SJSA1 (cell line): ENCODE measurements at regions not wholly inside any gene's neighbourhood (a gene's known extent, or its start where the extent isn't known, plus 50 kb on each side); places are given as distances from the start of the nearest gene placed in this dataset.

Source experiments
- DNase-seq, 2 experiments: peaks; one replicate each; pipeline ENCODE4 v3.0.0-alpha.2; 2015 to 2020; ENCODE audit warnings: low spot score in 2 of 2, low read depth in 1 of 2
- H3K27ac ChIP-seq: fragments of 250-450 bp; sonication (Bioruptor Pico); 2 replicates; pipeline ENCODE4 v1.5.1; 2020; ENCODE audit warnings: mild to moderate bottlenecking, moderate library complexity
- H3K27me3 ChIP-seq: fragments of 250-450 bp; sonication (Bioruptor Pico); replicated peaks from 2 replicates; pipeline ENCODE4 v1.5.1; 2020; ENCODE audit warnings: mild to moderate bottlenecking, moderate library complexity
- H3K36me3 ChIP-seq: fragments of 250-450 bp; sonication (Bioruptor Pico); 2 replicates; pipeline ENCODE4 v1.5.1; 2020; ENCODE audit warnings: mild to moderate bottlenecking
- H3K4me1 ChIP-seq: fragments of 250-450 bp; sonication (Bioruptor Pico); replicated peaks from 2 replicates; pipeline ENCODE4 v1.6.1; 2021; ENCODE audit warnings: mild to moderate bottlenecking
- H3K4me3 ChIP-seq: fragments of 250-450 bp; sonication (Bioruptor Pico); 2 replicates; pipeline ENCODE4 v1.5.1; 2020; ENCODE audit warnings: mild to moderate bottlenecking
- H3K9me3 ChIP-seq: fragments of 250-450 bp; sonication (Bioruptor Pico); replicated peaks from 2 replicates; pipeline ENCODE4 v1.5.1; 2020; ENCODE audit warnings: mild to moderate bottlenecking

DNA sequence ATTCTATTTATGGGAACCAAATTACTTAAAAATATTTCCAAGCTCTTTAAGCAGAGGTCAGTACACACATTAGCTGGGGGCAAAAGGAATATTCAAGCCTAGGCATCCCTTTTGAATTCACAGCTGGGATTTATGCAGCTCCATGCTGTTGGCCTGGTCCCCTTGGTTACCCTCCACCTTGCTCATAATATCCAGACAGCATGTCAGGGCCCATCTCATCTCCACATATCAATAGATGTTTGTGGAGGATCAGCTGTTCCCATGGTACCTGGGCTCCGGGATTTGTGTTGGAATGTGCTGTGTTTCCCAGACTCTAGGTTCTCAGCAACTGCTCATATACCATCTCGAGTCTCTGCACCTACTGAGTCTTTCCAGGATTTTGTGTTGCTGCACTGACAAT lies 534.8 kb downstream of the BMP2 start:
- Histone ChIP-seq H3K4me3 (no peak overlapping the region), H3K27ac (no peak overlapping the region), H3K36me3 (no peaks in the 10 kb centered on the region), H3K9me3 (no peaks in the 10 kb centered on the region), H3K4me1 (no peaks in the 10 kb centered on the region), H3K27me3 (no peaks in the 10 kb centered on the region)
- DNase-seq, result no peak

DNA sequence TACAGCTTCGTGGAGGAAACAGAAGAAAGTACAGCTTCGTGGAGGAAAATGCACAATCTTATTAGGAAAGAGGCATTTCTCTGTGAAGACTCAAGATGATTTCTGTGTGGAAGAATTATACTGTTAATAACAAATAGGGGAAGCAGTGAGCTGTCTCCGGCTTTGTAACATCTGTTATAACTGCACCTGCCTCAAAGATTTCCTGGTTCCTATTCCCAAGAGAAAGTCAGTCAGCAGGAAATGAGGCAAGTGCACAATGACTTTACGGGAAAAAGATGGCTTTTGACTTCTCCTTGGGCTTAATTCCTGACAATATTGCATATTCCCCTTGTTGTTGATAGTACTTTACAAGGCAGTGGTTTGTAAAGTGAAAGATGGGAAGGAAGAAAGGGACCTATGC lies 538.5 kb downstream of the BMP2 start:
- no peak for DNase-seq

DNA sequence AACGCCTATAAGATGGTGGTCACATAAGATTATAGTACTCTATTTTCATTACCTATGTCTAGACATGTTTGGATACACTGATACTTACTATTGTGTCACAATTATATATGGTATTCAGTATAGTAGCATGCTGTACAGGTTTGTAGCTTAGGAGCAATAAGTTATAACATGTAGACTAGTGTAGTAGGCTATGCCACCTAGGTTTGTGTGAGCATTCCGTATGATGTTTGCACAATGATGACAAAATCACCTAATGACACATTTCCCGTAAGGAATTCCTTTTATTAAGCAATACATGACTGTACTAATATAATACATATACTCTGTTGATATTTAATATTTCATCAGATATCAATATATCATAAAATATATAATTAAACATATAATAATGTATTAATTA lies 540.7 kb downstream of the BMP2 start:
- no peak overlapping the region for H3K27ac ChIP-seq
- H3K36me3 ChIP-seq, result no peaks in the 10 kb centered on the region
- H3K4me3 ChIP-seq, result no peak overlapping the region
- no peaks in the 10 kb centered on the region for H3K9me3 ChIP-seq
- no peaks in the 10 kb centered on the region for H3K27me3 ChIP-seq
- no peaks in the 10 kb centered on the region for H3K4me1 ChIP-seq
- no peak for DNase-seq

More for the DNA sequence above, 538.5 kb downstream of the BMP2 start:
- no peaks in the 10 kb centered on the region for H3K36me3 ChIP-seq
- H3K4me3 ChIP-seq, result no peak overlapping the region
- H3K27me3 ChIP-seq, result no peaks in the 10 kb centered on the region
- H3K4me1 ChIP-seq, result no peaks in the 10 kb centered on the region
- no peaks in the 10 kb centered on the region for H3K9me3 ChIP-seq
- H3K27ac ChIP-seq, result no peak overlapping the region

DNA sequence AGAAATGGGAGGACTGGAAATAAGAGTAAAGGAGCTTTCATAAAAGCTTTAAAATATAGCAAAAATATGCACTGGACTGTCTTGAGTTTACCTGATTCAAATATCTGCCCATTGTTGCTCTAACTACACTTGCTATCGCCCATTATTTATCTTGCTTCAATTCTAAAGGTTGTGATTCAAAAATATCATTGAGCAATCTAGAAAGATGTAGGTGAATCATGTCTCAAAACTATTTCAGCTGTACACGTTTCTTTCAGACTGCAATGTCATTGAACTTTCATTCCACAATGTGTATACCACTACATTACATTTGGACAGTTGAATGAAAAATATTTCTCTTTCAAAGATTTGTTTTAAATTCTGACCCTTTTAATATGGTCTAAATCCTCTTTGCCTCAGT lies 545.6 kb downstream of the BMP2 start:
- Histone ChIP-seq H3K27me3 (no peaks in the 10 kb centered on the region), H3K36me3 (no peaks in the 10 kb centered on the region), H3K4me3 (no peak overlapping the region), H3K4me1 (no peaks in the 10 kb centered on the region), H3K27ac (no peak overlapping the region), H3K9me3 (no peaks in the 10 kb centered on the region)
- no peak for DNase-seq

DNA sequence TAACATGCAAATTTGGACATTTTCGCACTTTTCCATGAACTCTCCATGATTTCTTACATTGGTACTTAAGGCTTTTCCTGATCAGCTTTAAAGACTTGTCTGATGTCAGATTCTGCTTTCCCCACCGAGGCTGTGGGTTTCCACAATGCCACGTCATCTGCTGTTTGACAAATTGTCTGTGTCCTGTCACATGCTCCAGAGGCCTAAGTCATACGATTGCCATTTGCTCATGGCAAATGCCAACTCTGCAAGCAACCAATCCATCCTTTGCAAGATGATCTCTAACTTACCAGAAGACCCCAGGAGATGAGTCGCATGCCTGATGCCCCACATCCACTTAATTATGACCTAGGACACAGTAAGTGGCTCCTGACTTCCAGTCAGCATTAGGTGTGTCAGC lies 556.5 kb downstream of the BMP2 start:
- Histone ChIP-seq H3K9me3 (no peaks in the 10 kb centered on the region), H3K27me3 (no peaks in the 10 kb centered on the region), H3K36me3 (no peaks in the 10 kb centered on the region), H3K4me3 (no peak overlapping the region), H3K4me1 (no peaks in the 10 kb centered on the region), H3K27ac (no peak overlapping the region)
- no peak for DNase-seq

DNA sequence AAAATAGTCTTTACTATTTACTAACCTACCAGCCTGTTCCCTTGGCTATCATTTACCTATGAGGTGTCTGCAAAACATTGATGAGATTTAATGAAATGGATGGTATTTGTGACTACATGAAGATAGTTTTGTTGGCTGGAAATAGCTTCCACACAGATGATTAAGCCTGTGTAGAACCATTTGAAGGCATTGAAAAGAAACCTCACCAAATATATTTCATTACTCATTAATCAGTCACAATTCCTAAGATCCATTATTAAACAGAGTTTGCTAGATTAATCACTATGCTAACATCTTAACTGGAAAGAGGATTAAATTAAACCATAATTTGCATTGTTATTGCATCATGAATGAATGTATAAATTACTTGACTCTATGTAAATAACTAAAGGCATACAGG lies 560.3 kb downstream of the BMP2 start:
- Histone ChIP-seq H3K36me3 (no peaks in the 10 kb centered on the region), H3K9me3 (no peaks in the 10 kb centered on the region)

DNA sequence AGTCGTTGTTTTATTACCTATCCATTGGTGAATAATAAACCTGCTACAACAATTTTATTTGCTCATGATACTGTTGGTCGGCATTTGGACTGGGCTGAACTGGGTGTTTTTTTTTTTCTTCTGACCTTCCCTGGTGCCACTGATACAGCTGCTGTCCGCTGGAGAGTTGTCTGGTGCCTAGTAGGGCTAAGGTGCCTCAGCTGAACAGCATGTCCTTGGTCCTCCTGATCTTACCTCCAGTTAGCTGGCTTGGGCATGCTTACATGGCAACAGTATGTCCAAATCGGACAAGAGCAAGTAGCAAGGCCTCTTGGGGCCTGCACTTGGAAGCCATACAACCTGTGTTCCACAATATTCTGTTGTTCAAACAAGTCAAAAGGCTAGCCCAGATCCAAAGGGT lies 563.4 kb downstream of the BMP2 start:
- Histone ChIP-seq H3K27ac (no peak overlapping the region), H3K9me3 (no peaks in the 10 kb centered on the region), H3K27me3 (no peaks in the 10 kb centered on the region)

More for the DNA sequence above, 560.3 kb downstream of the BMP2 start:
- Histone ChIP-seq H3K27me3 (no peaks in the 10 kb centered on the region), H3K27ac (no peak overlapping the region), H3K4me3 (no peak overlapping the region), H3K4me1 (no peaks in the 10 kb centered on the region)
- no peak for DNase-seq

DNA sequence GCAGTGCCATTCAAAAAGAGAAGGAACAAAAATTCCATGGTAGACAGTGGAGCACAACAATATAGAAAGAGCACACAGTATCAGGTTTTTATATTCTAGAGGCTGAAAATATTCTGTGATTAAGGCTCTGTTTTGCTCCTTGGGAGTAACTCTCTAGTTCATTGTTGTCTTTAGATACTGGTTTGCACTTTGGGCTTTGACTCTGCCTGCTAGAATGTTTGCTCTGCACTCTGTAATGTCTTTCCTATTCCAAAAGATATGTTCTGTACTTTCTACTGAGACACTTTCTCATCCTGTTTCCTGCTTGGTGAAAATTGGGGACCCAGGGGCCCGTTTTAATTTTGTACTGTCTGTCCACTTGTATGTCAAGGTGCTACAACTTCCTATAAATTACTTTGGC lies 564.7 kb downstream of the BMP2 start:
- Histone ChIP-seq H3K27ac (no peak overlapping the region), H3K36me3 (no peaks in the 10 kb centered on the region), H3K4me3 (no peak overlapping the region), H3K4me1 (no peaks in the 10 kb centered on the region), H3K9me3 (no peaks in the 10 kb centered on the region), H3K27me3 (no peaks in the 10 kb centered on the region)
- DNase-seq, result no peak

More for the DNA sequence above, 563.4 kb downstream of the BMP2 start:
- Histone ChIP-seq H3K4me3 (no peak overlapping the region), H3K36me3 (no peaks in the 10 kb centered on the region), H3K4me1 (no peaks in the 10 kb centered on the region)
- DNase-seq, result no peak

DNA sequence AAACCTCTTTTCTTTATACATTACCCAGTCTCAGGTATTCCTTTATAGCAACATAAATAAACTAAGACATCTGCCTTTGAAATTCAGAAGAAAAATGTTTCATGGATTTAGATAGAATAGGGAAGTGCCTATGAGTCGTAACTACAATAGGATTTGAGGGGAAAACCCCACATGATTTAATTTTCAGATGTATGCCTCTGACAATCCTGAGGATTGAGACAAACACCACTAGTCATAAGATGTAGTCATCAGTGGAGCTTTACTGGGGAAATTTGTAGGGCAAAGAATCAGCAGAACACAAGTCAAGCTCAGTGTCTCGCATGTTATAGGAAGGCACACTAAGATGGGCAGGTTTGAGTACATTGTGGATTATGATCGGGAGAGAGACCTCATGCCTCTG lies 566.4 kb downstream of the BMP2 start:
- DNase-seq, result no peak

DNA sequence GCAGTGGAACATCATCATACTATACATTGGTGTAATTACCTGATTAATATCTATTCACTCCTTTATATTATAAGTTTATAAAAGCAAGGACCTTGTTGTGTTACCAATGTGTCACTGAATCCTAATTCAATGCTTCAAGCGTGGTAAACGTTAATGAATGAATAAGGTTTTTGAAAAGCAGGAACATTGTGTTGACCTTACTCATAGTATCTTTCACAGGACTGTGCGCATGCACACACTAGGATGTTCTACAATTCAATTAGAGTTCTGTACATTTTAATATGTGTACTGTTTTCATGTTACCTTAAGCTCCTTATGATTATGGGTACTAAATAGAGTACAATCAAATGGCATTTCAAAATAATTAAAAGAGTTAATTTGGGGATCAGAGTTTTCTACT lies 578.5 kb downstream of the BMP2 start:
- Histone ChIP-seq H3K4me3 (no peak overlapping the region), H3K4me1 (no peaks in the 10 kb centered on the region), H3K27me3 (no peaks in the 10 kb centered on the region), H3K9me3 (no peaks in the 10 kb centered on the region), H3K36me3 (no peaks in the 10 kb centered on the region), H3K27ac (no peak overlapping the region)
- no peak for DNase-seq

More for the DNA sequence above, 566.4 kb downstream of the BMP2 start:
- no peak overlapping the region for H3K4me3 ChIP-seq
- H3K4me1 ChIP-seq, result no peaks in the 10 kb centered on the region
- H3K36me3 ChIP-seq, result no peaks in the 10 kb centered on the region
- H3K9me3 ChIP-seq, result no peaks in the 10 kb centered on the region
- H3K27me3 ChIP-seq, result no peaks in the 10 kb centered on the region
- no peak overlapping the region for H3K27ac ChIP-seq

DNA sequence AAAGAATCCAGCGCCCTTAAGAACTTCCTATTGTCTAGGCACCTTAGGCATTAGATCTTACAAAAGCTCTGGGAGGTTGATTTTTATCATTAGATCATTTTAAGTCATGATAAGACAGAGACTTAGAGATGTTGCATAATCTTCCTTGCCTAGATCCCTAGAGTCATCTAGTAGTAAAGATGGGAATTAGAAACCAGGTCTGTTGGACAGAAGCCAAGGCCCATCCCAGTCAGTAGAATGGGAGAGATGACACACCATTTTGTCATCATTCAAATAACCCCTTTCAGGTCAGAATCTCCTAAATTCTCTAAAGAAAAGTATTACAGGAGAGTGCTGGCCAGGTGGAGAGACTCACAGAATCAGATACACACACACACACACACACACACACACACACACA lies 579.1 kb downstream of the BMP2 start:
- no peaks in the 10 kb centered on the region for H3K36me3 ChIP-seq
- no peaks in the 10 kb centered on the region for H3K9me3 ChIP-seq
- no peaks in the 10 kb centered on the region for H3K27me3 ChIP-seq
- no peak for DNase-seq
- no peak overlapping the region for H3K4me3 ChIP-seq
- no peak overlapping the region for H3K27ac ChIP-seq
- H3K4me1 ChIP-seq, result no peaks in the 10 kb centered on the region

DNA sequence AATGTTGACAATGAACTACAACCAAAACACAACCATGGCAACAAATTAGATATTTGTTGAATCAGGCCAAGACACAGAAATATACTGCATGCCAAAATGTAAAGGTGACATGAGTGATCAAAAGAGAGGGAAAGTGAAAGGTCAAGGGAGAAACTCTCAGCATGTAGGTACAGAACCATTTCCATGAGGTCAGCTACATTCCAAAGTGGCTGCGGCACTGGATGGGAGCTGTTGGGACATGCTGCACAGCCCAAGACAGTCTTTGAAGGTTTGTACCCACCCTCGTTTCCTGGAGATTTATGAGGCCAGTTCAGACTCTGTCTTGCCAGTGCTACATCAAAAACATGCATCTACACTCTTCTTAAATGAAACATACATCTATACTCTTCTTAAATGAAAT lies 579.9 kb downstream of the BMP2 start:
- H3K4me3 ChIP-seq, result no peak overlapping the region
- no peak for DNase-seq
- no peaks in the 10 kb centered on the region for H3K36me3 ChIP-seq
- H3K4me1 ChIP-seq, result no peaks in the 10 kb centered on the region
- H3K9me3 ChIP-seq, result no peaks in the 10 kb centered on the region
- no peaks in the 10 kb centered on the region for H3K27me3 ChIP-seq
- H3K27ac ChIP-seq, result no peak overlapping the region

DNA sequence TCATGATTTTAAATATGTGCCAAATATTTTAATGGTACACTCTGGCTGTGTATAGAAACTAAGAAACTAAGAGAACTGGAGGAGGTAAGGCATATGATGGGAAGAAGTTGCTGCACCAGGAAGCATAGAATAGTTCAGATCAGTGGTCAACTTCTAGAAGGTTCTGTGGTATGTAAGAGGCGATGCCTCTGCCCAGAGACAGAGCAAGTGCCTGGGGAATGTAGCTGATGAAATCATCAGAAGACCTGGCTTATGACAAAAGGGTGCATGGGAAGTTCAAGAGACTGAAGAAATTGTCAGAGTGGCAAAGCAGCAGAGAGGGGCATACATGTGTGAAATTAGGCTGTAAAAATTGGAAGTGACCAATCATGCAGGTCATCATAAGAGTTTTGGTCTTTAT lies 580.8 kb downstream of the BMP2 start:
- Histone ChIP-seq H3K4me3 (no peak overlapping the region), H3K9me3 (no peaks in the 10 kb centered on the region), H3K36me3 (no peaks in the 10 kb centered on the region), H3K4me1 (no peaks in the 10 kb centered on the region), H3K27ac (no peak overlapping the region), H3K27me3 (no peaks in the 10 kb centered on the region)
- DNase-seq, result no peak

DNA sequence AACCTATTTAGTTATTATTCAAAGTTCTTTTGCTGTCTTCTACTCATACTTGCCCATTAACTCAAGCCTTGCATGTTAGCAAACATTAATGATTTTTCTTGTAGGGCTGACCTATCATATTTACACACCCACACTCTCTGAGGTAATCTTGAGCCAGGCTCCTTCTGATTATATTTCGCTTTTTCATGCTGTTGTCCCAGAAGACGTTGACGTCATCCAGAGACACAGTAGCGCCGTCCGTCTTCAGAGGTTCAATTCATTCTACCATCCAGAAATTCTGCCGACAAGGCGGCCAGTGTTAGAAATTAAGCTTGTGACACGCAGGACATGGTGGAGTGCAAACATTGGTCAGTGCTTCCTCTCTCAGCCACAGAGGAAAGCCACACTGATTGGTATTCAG lies 584.7 kb downstream of the BMP2 start:
- no peaks in the 10 kb centered on the region for H3K27me3 ChIP-seq
- no peak overlapping the region for H3K4me3 ChIP-seq
- no peaks in the 10 kb centered on the region for H3K9me3 ChIP-seq
- no peak for DNase-seq
- H3K36me3 ChIP-seq, result no peaks in the 10 kb centered on the region
- no peaks in the 10 kb centered on the region for H3K4me1 ChIP-seq
- H3K27ac ChIP-seq, result no peak overlapping the region

DNA sequence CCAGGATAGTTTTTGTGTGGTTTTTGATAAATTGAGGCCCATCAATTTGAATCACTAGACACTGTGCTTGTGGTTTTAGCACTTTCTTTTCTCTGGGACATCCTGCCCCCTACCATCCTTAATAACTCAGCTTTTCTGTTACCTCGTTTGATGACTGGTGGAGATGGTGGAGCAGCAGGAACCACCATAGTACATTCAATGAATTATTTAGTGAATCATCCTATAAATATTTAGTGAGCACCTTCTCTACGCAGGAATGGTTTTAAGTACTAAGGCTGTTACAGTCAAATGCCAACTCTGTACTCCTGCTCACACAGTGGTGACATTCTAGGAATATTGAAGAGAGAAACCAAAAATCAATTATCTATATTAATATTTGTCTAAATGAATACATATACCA lies 585.2 kb downstream of the HAO1 start:
- H3K4me1 ChIP-seq, result no peaks in the 10 kb centered on the region
- no peak overlapping the region for H3K4me3 ChIP-seq
- no peak for DNase-seq
- no peak overlapping the region for H3K27ac ChIP-seq
- no peaks in the 10 kb centered on the region for H3K36me3 ChIP-seq
- no peaks in the 10 kb centered on the region for H3K9me3 ChIP-seq
- no peaks in the 10 kb centered on the region for H3K27me3 ChIP-seq
